Colonic mucosa (tissue), 4 donors: ENCODE measurements at regions not wholly inside any gene's neighbourhood (a gene's known extent, or its start where the extent isn't known, plus 50 kb on each side); places are given as distances from the start of the nearest gene placed in this dataset.

ENCODE experiments used
- DNase-seq: peaks from one replicate; pipeline ENCODE4 v3.0.0-alpha.2; 2020
- H3K27ac ChIP-seq: fragments of 200-600 bp; one replicate; pipeline ENCODE4 v1.8.0; 2021
- H3K27me3 ChIP-seq: fragments of 200-600 bp; one replicate; pipeline ENCODE4 v1.8.0; 2021
- H3K36me3 ChIP-seq: fragments of 200-600 bp; one replicate; pipeline ENCODE4 v1.8.0; 2021
- H3K4me1 ChIP-seq: fragments of 200-600 bp; one replicate; pipeline ENCODE4 v1.8.0; 2021; ENCODE audit warnings: mild to moderate bottlenecking
- H3K4me3 ChIP-seq: fragments of 200-600 bp; one replicate; pipeline ENCODE4 v1.8.0; 2021
- H3K9ac ChIP-seq, 2 donors: one replicate each; pipeline ENCODE4 v1.7.0; 2013; ENCODE audit warnings: control low read depth in 2 of 2, low read depth in 2 of 2, low read length in 2 of 2
- H3K9me3 ChIP-seq: fragments of 200-600 bp; one replicate; pipeline ENCODE4 v1.8.0; 2021
- intact Hi-C: fragments of 100-400 bp; cut with DNase I; formaldehyde crosslinking; loops from one replicate; pipeline ENCODE4 v1.14.1; 2022
- TF ChIP-seq, protein P1 (sequence below): fragments of 200-600 bp; IDR thresholded peaks from one replicate; pipeline ENCODE4 v1.8.0; 2022; ENCODE audit warnings: antibody characterized with exemption, mild to moderate bottlenecking
- donor health status: healthy.
- donor health status: DM: no; HTN: no; CAD: no.
- donor health status: DM: no; HTN: no; CAD: no.

DNA sequence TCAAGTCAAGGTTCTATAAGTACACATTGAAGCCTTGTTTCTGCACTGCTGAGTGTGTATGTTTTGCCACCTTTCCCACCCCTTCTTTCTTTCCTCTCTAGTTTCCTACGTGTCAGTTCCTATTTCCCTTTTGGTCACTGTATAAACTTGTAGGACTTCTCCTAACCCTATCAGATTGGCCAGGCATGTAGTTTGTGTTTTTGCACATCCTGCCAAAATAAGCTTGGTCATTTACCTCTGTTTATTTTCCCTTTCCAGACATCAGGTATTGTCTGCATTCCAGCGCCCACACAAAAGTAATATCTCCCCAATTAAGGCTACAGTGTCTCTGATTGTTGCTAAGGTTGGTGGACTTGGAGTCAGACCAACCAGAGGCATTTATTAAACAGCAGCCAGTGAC lies 252.9 kb upstream of the MPDZ start:
- intact Hi-C loops, result no loop called here
- Histone ChIP-seq H3K9me3 (no peaks in the 10 kb centered on the region), H3K27ac (no peak overlapping the region), H3K4me1 (no peaks in the 10 kb centered on the region), H3K4me3 (no peak overlapping the region), H3K36me3 (no peaks in the 10 kb centered on the region), H3K9ac (no peak overlapping the region), H3K27me3 (no peaks in the 10 kb centered on the region)
- TF ChIP-seq, protein P1, sequence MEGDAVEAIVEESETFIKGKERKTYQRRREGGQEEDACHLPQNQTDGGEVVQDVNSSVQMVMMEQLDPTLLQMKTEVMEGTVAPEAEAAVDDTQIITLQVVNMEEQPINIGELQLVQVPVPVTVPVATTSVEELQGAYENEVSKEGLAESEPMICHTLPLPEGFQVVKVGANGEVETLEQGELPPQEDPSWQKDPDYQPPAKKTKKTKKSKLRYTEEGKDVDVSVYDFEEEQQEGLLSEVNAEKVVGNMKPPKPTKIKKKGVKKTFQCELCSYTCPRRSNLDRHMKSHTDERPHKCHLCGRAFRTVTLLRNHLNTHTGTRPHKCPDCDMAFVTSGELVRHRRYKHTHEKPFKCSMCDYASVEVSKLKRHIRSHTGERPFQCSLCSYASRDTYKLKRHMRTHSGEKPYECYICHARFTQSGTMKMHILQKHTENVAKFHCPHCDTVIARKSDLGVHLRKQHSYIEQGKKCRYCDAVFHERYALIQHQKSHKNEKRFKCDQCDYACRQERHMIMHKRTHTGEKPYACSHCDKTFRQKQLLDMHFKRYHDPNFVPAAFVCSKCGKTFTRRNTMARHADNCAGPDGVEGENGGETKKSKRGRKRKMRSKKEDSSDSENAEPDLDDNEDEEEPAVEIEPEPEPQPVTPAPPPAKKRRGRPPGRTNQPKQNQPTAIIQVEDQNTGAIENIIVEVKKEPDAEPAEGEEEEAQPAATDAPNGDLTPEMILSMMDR, result no peak
- DNase-seq, result no peak

DNA sequence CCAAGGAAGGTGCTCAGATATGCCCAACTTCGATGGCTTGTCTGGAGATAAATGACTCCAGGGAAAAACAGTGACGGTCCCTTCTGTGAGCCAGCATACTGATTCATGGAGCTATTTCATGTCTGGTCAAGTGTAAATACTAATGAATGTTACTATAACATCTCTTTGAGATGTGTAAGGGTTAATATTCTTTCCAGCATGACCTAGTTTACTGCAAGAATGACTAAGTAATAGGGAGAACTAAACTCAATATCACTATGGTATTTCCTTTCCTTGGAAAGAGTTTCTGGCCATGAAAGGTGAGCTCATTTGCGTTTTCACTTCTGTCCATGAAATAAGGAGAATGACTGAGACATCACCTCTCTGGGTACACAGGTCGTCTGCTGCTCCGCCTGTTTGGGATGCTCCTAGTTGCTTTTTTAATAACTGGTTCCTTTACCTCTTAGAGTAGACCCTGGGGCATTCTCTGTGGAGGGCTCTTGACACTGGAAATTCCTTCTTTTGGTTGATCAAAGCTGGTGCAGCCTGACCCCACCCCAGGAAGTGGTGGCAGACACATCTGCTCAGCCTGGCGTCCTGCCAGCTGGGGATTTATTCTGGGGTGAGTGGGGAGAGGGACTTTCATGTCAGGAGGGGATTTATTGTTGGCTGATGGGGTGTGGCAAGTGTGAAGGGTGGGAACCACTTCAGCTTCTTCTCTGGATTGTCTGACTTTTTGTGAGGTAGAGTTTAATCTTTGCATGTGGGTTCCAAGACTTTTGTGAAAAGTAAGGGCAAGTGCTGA lies 250.0 kb upstream of the MPDZ start:
- Histone ChIP-seq H3K27me3 (no peaks in the 10 kb centered on the region), H3K9me3 (no peaks in the 10 kb centered on the region), H3K36me3 (no peaks in the 10 kb centered on the region), H3K27ac (no peak overlapping the region), H3K4me3 (no peak overlapping the region), H3K4me1 (no peaks in the 10 kb centered on the region), H3K9ac (no peak overlapping the region)
- TF ChIP-seq, protein P1, result no peak
- DNase-seq, result no peak
- intact Hi-C loops, result no loop called here

DNA sequence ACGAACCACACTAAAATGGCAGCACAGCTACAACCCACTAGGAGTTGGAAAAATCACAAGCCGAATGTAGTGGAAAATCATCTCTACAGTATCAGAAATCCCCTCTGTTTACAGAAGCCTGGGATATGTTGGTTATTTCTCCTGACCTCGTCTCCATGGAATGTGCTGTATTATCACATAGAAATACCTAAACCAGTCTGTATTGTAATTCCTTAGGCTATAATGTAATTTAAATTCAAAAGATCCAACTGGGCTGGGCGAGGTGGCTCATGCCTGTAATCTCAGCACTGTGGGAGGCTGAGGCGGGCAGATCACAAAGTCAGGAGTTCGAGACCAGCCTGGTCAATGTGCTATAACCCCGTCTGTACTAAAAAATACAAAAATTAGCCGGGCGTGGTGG lies 244.8 kb upstream of the MPDZ start:
- no peak overlapping the region for H3K27ac ChIP-seq
- no peak overlapping the region for H3K9ac ChIP-seq
- H3K9me3 ChIP-seq, result no peaks in the 10 kb centered on the region
- intact Hi-C loops, result no loop called here
- H3K36me3 ChIP-seq, result no peaks in the 10 kb centered on the region
- no peaks in the 10 kb centered on the region for H3K27me3 ChIP-seq
- TF ChIP-seq, protein P1, result no peak
- no peak for DNase-seq
- H3K4me3 ChIP-seq, result no peak overlapping the region
- H3K4me1 ChIP-seq, result no peaks in the 10 kb centered on the region

DNA sequence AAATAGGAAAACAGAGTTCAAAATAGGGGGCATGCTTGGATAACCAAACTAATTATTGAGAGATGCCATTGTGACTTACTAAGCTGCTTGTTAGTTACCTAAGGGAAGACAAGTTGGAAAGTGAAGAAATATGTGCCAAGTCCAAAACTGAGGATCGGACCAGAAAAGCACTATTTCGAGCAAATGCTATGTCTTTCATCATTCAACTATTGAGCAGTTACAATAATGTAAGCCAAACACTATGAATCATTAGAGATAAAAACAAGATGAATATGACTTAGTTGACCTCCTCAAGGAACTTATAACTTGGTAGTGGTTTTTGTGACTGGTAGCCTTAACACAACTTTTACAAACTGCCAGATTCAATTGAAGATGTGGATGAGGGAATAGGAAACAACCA lies 240.6 kb upstream of the MPDZ start:
- H3K9me3 ChIP-seq, result no peaks in the 10 kb centered on the region
- intact Hi-C loops, result no loop called here
- no peaks in the 10 kb centered on the region for H3K36me3 ChIP-seq
- DNase-seq, result no peak
- H3K27ac ChIP-seq, result no peak overlapping the region
- no peak overlapping the region for H3K4me3 ChIP-seq
- TF ChIP-seq, protein P1, result no peak
- no peaks in the 10 kb centered on the region for H3K4me1 ChIP-seq
- H3K27me3 ChIP-seq, result no peaks in the 10 kb centered on the region
- no peak overlapping the region for H3K9ac ChIP-seq

DNA sequence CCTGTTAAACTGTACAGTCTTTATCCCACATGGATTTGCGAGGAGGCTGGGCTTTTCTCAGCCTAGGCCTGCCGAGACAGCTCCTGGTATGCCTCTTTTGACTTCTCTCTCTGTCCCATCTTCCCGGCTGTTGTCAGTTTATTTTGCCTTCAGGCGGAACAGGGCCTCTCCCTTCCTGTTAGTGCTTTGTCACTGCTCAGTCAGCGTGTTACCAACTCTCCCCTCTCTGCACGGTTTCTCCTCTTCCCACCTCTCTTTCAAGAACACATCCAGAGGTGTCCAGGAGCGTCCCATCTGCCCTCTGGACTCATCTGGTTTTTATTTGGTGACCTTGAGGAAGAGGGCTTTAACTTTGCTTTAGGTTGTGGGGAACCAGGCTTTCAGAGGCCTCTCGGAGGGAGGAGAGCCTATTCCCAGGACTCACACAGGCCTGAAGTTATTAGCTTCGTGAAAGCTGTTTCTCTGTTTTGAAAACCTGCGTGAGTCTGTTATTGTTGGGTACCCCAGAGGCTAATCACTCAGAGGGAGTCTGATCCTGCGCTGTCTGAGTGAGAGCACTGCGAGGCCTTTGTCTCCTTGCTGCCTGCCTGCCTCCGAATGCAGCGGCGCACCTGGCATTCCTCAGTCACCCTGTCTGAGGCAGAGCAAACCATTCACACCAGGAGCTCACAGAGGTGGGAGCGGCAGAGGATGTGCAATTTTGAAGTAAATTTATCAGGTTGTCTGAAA lies 234.4 kb upstream of the MPDZ start:
- intact Hi-C loops, result no loop called here
- no peak overlapping the region for H3K27ac ChIP-seq
- DNase-seq, result no peak
- TF ChIP-seq, protein P1, result no peak
- H3K4me1 ChIP-seq, result no peaks in the 10 kb centered on the region
- H3K9ac ChIP-seq, result no peak overlapping the region
- no peaks in the 10 kb centered on the region for H3K9me3 ChIP-seq
- no peaks in the 10 kb centered on the region for H3K36me3 ChIP-seq
- H3K4me3 ChIP-seq, result no peak overlapping the region
- no peaks in the 10 kb centered on the region for H3K27me3 ChIP-seq
